Esophagus (tissue), 2 donors: ENCODE measurements at regions not wholly inside any gene's neighbourhood (a gene's known extent, or its start where the extent isn't known, plus 50 kb on each side); places are given as distances from the start of the nearest gene placed in this dataset.

Source experiments
- H3K27ac ChIP-seq, 2 donors: one replicate each; pipeline ENCODE4 v1.5.1; 2013; ENCODE audit warnings: low read depth in 2 of 2, mild to moderate bottlenecking in 2 of 2, inconsistent platforms in 1 of 2, low read length in 1 of 2, moderate library complexity in 1 of 2
- H3K27me3 ChIP-seq, 2 donors: one replicate each; pipeline ENCODE4 v1.6.1; 2013; ENCODE audit warnings: low read length in 2 of 2, control low read depth in 1 of 2, mild to moderate bottlenecking in 1 of 2; ENCODE audit not compliant: insufficient read depth in 2 of 2, control insufficient read depth in 1 of 2
- H3K36me3 ChIP-seq, 2 donors: one replicate each; pipeline ENCODE4 v1.6.1; 2013; ENCODE audit warnings: low read length in 1 of 2; ENCODE audit not compliant: control insufficient read depth in 2 of 2, insufficient read depth in 2 of 2
- H3K4me1 ChIP-seq, 2 donors: one replicate each; pipeline ENCODE4 v1.6.1; 2013; ENCODE audit warnings: low read length in 1 of 2; ENCODE audit not compliant: control insufficient read depth in 2 of 2, insufficient read depth in 2 of 2
- H3K4me3 ChIP-seq, 2 donors: one replicate each; pipeline ENCODE4 v1.5.1; 2013; ENCODE audit warnings: low read length in 2 of 2, mild to moderate bottlenecking in 2 of 2, low read depth in 1 of 2, moderate library complexity in 1 of 2
- H3K9me3 ChIP-seq, 2 donors: one replicate each; pipeline ENCODE4 v1.6.1; 2013; ENCODE audit warnings: mild to moderate bottlenecking in 2 of 2, low read depth in 1 of 2, low read length in 1 of 2, moderate library complexity in 1 of 2; ENCODE audit not compliant: control insufficient read depth in 2 of 2, insufficient read depth in 1 of 2
- WGBS, 2 donors: extraction: QIAGEN DNeasy Blood & Tissue Kit; methylation state at CpG; one replicate each; pipeline ENCODE4 v1.1.7; 2013; 5-methylcytosine and 5-hydroxymethylcytosine counted together
- donor health status: healthy with polysubstance abuse.
- donor health status: Bipolar disorder and iron deficiency.

DNA sequence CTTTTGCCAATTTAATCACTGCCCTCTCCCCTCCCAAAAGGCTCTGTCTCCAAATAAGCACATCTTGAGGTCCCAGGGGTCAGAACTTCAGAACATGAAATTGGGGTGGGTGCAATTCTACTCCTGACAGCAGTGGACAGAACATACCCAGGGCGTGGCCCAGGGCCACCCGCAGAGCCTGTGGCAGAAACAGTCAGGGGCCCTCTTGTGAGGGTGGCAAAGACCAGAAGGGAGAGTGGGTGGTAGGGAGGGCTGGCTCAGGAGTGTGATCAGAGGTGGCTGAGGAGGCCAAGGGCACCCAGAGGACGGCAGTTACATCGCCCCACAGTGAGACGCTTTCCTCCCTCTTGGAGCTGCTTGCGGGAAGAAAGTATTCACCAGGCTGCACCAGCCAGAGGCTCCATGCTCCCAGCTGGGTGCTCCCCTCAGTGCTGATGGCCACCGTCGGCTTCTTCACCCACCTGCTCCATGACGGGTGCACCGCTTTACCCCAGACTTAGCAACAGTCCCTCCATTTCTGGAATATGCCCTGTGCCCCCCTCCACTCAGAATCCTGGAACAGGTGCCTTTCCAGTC is 1388.0 kb downstream of the BRD1 start:
- Histone ChIP-seq H3K9me3 (no peaks in the 10 kb centered on the region), H3K4me3 (no peak overlapping the region), H3K27ac (no peak overlapping the region), H3K4me1 (no peaks in the 10 kb centered on the region), H3K27me3 (no peaks in the 10 kb centered on the region), H3K36me3 (no peaks in the 10 kb centered on the region)
- 82 to 85% methylated on average over 10 of the region's 10 CpGs for WGBS, 2 donors

DNA sequence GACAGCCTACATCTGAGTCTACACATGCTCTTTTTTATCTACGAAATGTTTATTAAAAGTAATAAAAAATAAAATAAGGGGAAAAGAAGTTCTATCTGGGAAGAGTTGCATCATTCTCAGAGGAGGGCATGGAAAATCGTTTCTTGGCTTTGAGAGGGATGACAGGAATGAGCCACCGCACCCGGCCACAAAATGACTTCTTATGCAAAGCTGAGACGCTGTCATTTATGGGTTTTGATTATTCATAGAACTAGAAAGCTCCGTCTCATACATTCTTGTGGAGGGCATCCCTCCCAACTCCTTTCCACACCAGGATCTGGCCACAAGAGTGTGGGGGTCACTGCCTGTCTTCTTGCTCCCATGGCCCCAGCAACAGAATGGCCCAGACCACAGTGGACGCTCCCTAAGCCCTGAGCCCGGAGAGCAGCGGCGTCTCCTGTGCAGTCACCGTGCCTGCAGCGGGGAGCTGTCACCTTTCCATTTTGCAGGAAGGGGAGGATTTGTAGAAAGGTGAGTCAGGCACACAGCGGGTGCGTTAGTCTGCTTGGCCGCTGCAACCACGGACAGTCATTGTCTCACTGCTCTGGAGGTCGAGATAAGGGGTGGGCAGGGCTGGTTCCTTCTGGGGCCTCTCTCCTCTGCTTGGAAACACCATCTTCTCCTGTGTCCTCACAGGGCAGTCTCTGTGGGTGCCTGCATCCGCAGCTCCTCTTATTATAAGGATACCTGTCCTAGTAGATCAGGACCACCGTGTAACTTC is 1388.7 kb downstream of the BRD1 start:
- Histone ChIP-seq H3K27ac (no peak overlapping the region), H3K9me3 (no peaks in the 10 kb centered on the region), H3K27me3 (no peaks in the 10 kb centered on the region), H3K36me3 (no peaks in the 10 kb centered on the region), H3K4me1 (no peaks in the 10 kb centered on the region), H3K4me3 (no peak overlapping the region)
- 60 to 65% methylated on average over 19 of the region's 19 CpGs for WGBS, 2 donors

DNA sequence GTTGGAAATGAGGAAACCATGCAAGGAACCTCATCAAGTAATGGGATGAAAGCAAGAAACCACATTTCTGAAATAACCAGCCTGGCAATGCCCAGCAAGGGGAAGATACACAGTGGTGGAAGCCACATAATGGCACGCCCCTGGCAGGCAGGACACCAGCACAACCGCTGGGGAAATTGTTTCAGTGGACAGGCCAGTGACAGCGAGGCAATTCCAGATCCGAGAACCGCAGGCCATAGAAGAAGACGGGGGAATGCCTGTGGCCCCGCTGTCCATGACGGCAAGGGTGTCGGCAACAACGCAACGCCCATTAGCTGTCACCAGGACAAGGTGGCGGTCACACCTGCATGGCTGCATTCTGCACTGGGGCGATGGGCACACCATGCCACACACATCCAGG is 1389.6 kb downstream of the BRD1 start:
- Histone ChIP-seq H3K4me3 (no peak overlapping the region), H3K9me3 (no peaks in the 10 kb centered on the region)
- 86 to 90% methylated on average over 13 of the region's 13 CpGs for WGBS, 2 donors

DNA sequence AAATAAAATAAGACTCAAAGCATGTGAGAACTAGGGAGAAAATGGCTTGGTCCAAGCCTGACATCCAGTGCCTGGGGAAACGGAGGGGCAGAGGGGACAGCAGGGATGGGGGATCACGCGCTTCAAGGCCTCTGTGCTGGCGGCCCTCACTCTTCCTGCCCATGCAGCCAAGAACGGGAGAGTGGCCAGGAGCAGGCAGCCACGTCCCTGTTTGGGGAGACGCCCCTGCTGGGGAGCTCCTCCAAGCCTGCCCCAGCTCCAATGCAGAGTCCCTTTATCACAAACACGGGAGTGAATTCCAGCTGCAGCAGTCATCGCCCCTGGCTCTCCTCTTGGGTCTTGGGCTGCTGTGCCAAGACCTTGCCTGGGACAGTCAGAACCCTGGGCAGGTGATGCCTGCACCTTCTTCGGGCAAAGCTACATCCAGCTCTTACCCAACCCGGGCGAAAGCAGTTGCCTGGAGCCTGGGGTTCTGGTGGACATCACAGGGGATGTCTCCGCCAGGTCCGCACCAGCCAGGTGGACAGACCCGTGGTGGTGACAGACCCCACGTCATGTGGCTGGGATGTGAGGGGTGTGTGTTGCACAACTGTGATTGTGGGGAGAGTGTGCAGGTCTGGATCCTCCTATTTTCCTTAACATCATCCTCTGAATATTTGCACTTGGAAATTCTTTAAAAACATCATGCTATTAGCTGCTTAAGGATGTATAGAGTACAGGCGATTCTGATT is 1391.3 kb downstream of the BRD1 start:
- no peaks in the 10 kb centered on the region for H3K4me1 ChIP-seq
- H3K9me3 ChIP-seq = no peaks in the 10 kb centered on the region
- H3K27ac ChIP-seq = no peak overlapping the region
- 76% methylated on average over 17 of the region's 17 CpGs for WGBS, 2 donors
- H3K27me3 ChIP-seq = no peaks in the 10 kb centered on the region
- no peak overlapping the region for H3K4me3 ChIP-seq
- no peaks in the 10 kb centered on the region for H3K36me3 ChIP-seq

More for the DNA sequence above, 1389.6 kb downstream of the BRD1 start:
- no peak overlapping the region for H3K27ac ChIP-seq
- H3K4me1 ChIP-seq = no peaks in the 10 kb centered on the region
- H3K27me3 ChIP-seq = no peaks in the 10 kb centered on the region
- H3K36me3 ChIP-seq = no peaks in the 10 kb centered on the region

DNA sequence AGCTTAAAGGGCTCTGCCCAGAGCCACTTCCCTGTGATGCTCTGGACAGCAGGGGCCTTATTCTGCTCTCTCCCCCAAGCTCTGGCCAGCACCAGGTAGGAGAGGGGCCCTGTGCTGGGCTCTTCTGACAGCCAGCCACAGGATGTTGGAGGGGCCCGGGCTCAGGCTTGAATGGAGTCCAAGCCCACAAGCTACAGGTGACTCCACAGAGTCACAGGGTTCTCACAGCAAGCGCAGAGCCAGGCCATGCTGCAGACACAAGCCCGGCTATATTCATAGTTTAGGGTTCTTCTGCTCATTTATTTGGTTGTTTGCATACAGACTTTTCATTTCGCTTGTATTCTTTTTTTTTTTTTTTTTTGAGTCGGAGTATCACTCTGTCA is 1392.8 kb downstream of the BRD1 start:
- H3K27me3 ChIP-seq = no peaks in the 10 kb centered on the region
- no peaks in the 10 kb centered on the region for H3K36me3 ChIP-seq
- WGBS, 2 donors = 72 to 80% methylated on average over 5 of the region's 5 CpGs
- no peak overlapping the region for H3K4me3 ChIP-seq
- no peaks in the 10 kb centered on the region for H3K9me3 ChIP-seq
- H3K27ac ChIP-seq = no peak overlapping the region
- H3K4me1 ChIP-seq = no peaks in the 10 kb centered on the region

DNA sequence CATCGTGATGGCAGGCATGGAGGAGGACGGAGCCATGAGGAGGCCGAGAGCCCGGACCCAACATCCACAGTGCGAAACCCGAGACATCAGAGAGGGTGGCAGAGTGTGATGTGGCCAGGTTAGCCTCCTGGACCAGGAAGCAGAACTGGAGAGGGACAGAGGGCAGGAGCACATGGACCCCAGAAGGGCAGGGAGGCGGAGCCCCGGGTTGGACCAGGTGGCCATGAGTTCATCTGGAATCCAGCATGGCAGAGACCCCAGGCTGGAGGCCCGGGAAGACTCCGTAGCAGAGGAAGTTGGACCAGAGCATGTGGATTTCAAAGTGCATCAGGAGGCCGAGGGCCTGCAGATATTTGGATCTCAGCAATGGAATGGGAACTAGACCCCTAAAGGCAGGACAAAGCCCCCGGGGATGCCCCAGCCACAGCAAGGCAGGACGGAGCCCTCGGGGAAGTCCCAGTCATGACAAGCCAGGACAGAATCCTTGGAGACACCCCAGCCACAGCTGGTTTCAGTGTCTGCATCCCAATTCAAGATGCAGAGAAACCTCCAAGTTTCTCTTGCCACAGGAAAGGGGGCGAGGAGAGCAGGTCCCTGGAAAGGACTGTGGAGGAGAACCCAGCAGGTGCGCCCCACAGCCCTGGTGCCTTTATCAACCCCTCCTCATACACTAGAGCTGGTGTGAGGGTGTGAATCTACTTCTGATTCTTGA is 1393.4 kb downstream of the BRD1 start:
- WGBS, 2 donors = 78 to 79% methylated on average over 16 of the region's 16 CpGs
- H3K27ac ChIP-seq = no peak overlapping the region

DNA sequence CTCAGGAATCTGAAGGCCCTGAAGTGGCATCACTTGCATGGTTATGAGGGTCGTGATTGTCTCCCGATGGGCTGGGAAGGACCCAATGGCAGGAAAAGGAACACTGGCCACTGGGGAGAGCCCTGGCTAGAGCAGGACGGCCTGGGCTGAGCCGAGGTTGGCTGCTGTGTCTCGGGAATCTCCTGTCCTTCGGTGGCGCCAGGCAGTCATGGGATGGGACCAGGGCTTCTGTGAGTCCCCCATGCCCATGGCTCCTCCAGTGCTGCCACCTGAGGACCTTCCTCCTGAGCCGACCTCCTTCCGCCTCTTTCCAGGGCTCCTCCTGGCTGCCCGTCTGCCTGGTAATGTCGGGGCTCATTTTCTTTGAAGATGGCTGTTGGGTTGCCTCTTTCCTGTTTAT is 1394.0 kb downstream of the BRD1 start:
- Histone ChIP-seq H3K9me3 (no peaks in the 10 kb centered on the region), H3K27me3 (no peaks in the 10 kb centered on the region), H3K27ac (no peak overlapping the region), H3K4me3 (no peak overlapping the region), H3K36me3 (no peaks in the 10 kb centered on the region), H3K4me1 (no peaks in the 10 kb centered on the region)
- 76 to 78% methylated on average over 11 of the region's 11 CpGs for WGBS, 2 donors

More for the DNA sequence above, 1393.4 kb downstream of the BRD1 start:
- H3K4me3 ChIP-seq = no peak overlapping the region
- no peaks in the 10 kb centered on the region for H3K4me1 ChIP-seq
- no peaks in the 10 kb centered on the region for H3K9me3 ChIP-seq
- H3K27me3 ChIP-seq = no peaks in the 10 kb centered on the region
- no peaks in the 10 kb centered on the region for H3K36me3 ChIP-seq

DNA sequence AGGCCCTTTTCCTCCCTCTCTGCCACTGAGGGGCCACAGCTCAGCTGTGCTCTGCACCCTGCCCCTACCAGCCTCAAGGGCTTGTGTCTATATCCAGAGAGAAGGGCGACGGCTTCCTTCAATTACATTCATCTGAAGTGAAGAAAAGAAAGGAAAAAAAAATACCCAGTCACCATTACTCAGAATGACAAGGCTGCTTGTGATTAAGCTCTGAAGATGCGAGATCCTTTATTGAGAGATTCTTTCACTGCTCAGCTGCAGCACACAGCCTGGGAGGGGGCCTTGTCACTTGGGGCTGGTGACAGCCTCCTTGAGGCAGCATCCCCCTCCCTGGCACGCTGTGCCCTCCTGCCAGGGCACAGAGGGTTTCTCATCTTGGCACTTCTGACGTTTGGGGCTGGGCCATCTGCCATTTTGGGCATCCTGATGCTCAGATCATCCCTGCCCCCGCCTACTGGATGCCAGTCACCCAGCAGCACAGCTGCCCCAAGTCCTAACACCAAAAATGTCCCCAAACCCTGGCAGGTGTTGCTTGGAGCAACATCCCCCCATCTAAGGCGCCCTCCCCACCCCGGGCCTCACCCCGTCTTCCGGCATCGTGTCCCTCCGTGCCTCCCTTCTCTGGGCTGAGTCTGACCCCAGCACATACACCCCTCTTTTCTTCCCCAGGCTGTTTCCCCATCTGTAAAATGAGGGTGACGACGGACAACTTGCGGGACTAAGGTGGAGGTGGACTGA is 1394.7 kb downstream of the BRD1 start:
- H3K4me1 ChIP-seq = no peaks in the 10 kb centered on the region
- no peak overlapping the region for H3K4me3 ChIP-seq
- no peaks in the 10 kb centered on the region for H3K9me3 ChIP-seq
- WGBS, 2 donors = 70 to 75% methylated on average over 15 of the region's 15 CpGs
- H3K27me3 ChIP-seq = no peaks in the 10 kb centered on the region
- no peaks in the 10 kb centered on the region for H3K36me3 ChIP-seq
- no peak overlapping the region for H3K27ac ChIP-seq
